ENCODE measurements at regions not wholly inside any gene's neighbourhood (a gene's known extent, or its start where the extent isn't known, plus 50 kb on each side); places are given as distances from the start of the nearest gene placed in this dataset.

GRCh38 chr7:17147409-17147808 lies 151.0 kb upstream of the AHR start:
- TF ChIP-seq REST (IDR thresholded peaks at IDR 0.05; ENCODE audit: low read depth), result no peak
- no peak for TF ChIP-seq TCF12 (IDR thresholded peaks at IDR 0.05; ENCODE audit: low read depth)
- TF ChIP-seq, protein P1, sequence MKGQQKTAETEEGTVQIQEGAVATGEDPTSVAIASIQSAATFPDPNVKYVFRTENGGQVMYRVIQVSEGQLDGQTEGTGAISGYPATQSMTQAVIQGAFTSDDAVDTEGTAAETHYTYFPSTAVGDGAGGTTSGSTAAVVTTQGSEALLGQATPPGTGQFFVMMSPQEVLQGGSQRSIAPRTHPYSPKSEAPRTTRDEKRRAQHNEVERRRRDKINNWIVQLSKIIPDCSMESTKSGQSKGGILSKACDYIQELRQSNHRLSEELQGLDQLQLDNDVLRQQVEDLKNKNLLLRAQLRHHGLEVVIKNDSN (IDR thresholded peaks at IDR 0.05), result no peak
- TF ChIP-seq EP300 (IDR thresholded peaks at IDR 0.05; ENCODE audit: borderline replicate concordance), result no peak
- no peak for TF ChIP-seq RAD21 (IDR thresholded peaks at IDR 0.05; ENCODE audit: low read depth)
- no peak for TF ChIP-seq FOXM1 (IDR thresholded peaks at IDR 0.05; ENCODE audit: borderline replicate concordance, low read depth)
- TF ChIP-seq YY1 (IDR thresholded peaks at IDR 0.05; ENCODE audit: low read depth), result no peak

DNA sequence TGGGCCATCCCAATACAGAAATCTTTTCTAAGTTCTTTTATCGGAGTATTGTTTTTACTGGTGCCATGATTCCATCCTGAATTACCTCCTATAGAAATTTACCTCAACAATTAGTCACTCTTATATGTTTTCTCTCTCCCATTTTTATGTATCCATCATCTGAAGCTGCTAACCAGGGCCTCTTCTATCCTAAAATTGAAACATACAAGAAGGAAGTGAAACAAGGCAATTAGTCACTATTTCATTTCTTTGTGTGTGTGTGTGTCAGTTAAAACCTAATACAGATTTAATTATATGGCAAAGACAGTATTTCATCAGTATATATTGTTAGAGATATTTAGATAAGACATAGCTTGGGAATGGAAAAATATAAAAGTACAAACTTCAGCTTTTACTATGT lies 148.4 kb upstream of the AHR start:
- TF ChIP-seq TEAD4 (IDR thresholded peaks at IDR 0.05), result no peak
- no peak for TF ChIP-seq EGR1 (IDR thresholded peaks at IDR 0.05)
- TF ChIP-seq ZBTB7A (IDR thresholded peaks at IDR 0.05; ENCODE audit: low read depth), result no peak
- TF ChIP-seq TAF1 (IDR thresholded peaks at IDR 0.05; ENCODE audit: low read depth), result no peak
- no peak for TF ChIP-seq TCF12 (IDR thresholded peaks at IDR 0.05; ENCODE audit: low read depth)
- TF ChIP-seq, protein P1 (IDR thresholded peaks at IDR 0.05), result no peak
- TF ChIP-seq CEBPB (IDR thresholded peaks at IDR 0.05), result no peak
- no peak for TF ChIP-seq NFIC (IDR thresholded peaks at IDR 0.05)
- TF ChIP-seq RAD21 (IDR thresholded peaks at IDR 0.05; ENCODE audit: low read depth), result no peak
- no peak for TF ChIP-seq MAX (IDR thresholded peaks at IDR 0.05)
- TF ChIP-seq REST (IDR thresholded peaks at IDR 0.05; ENCODE audit: low read depth), result no peak
- no peak for TF ChIP-seq FOXM1 (IDR thresholded peaks at IDR 0.05; ENCODE audit: borderline replicate concordance, low read depth)
- TF ChIP-seq EP300 (IDR thresholded peaks at IDR 0.05; ENCODE audit: borderline replicate concordance), result no peak
- TF ChIP-seq CREB1 (IDR thresholded peaks at IDR 0.05; ENCODE audit: low read depth), result no peak

DNA sequence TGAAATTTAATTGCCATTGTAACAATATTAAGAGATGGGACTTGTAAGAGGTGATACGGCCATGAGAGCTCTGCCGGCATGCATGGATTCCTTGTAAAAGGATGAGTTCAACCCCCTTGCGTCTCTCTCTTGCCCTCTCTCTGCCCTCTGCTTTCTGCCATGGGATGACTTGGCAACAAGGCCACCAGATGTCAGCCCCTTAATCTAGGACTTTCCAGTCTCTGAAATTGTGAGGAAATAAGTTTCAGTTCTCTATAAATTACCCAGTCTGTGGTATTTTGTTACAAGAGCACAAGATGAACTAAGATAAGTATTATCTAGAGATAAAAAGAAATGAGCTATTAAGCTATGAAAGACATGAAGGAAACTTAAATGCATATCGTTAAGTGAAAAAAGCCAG lies 145.7 kb upstream of the AHR start:
- TF ChIP-seq NFIC (IDR thresholded peaks at IDR 0.05) (no peak), REST (IDR thresholded peaks at IDR 0.05; ENCODE audit: low read depth) (no peak), TAF1 (IDR thresholded peaks at IDR 0.05; ENCODE audit: low read depth) (no peak), CREB1 (IDR thresholded peaks at IDR 0.05; ENCODE audit: low read depth) (no peak), TCF12 (IDR thresholded peaks at IDR 0.05; ENCODE audit: low read depth) (no peak), MAX (IDR thresholded peaks at IDR 0.05) (no peak), EGR1 (IDR thresholded peaks at IDR 0.05) (no peak), EP300 (IDR thresholded peaks at IDR 0.05; ENCODE audit: borderline replicate concordance) (no peak), YY1 (IDR thresholded peaks at IDR 0.05; ENCODE audit: low read depth) (no peak)

DNA sequence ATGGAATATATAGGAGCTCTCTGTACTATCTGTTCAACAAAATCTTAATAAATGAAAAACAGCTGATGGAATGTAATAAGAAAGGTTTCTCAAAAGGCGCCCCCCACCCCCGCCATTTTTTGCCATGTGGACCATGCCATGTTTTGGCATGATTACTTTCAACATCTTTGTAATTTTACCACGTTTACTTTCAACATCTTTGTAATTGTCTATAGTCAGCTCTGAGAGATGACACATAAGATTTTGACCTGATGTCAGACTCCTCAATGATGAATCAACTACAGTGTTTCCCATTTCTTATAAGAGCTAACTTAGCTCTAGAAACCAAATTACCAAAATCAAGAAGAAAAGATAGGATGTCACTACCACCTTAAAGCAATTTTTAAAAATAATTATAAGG lies 144.9 kb upstream of the AHR start:
- TF ChIP-seq FOXM1 (IDR thresholded peaks at IDR 0.05; ENCODE audit: borderline replicate concordance, low read depth) (no peak), MAX (IDR thresholded peaks at IDR 0.05) (no peak), TEAD4 (IDR thresholded peaks at IDR 0.05) (no peak), ZBTB7A (IDR thresholded peaks at IDR 0.05; ENCODE audit: low read depth) (no peak), RAD21 (IDR thresholded peaks at IDR 0.05; ENCODE audit: low read depth) (no peak), YY1 (IDR thresholded peaks at IDR 0.05; ENCODE audit: low read depth) (no peak), TCF12 (IDR thresholded peaks at IDR 0.05; ENCODE audit: low read depth) (no peak), EP300 (IDR thresholded peaks at IDR 0.05; ENCODE audit: borderline replicate concordance) (no peak), EGR1 (IDR thresholded peaks at IDR 0.05) (no peak), CEBPB (IDR thresholded peaks at IDR 0.05) (no peak), NFIC (IDR thresholded peaks at IDR 0.05) (no peak), REST (IDR thresholded peaks at IDR 0.05; ENCODE audit: low read depth) (no peak), CREB1 (IDR thresholded peaks at IDR 0.05; ENCODE audit: low read depth) (no peak), TAF1 (IDR thresholded peaks at IDR 0.05; ENCODE audit: low read depth) (no peak)
- TF ChIP-seq, protein P1 (IDR thresholded peaks at IDR 0.05), result no peak

Data from Ishikawa (cell line).